ENCODE measurements at regions not wholly inside any gene's neighbourhood (a gene's known extent, or its start where the extent isn't known, plus 50 kb on each side); places are given as distances from the start of the nearest gene placed in this dataset.

DNA sequence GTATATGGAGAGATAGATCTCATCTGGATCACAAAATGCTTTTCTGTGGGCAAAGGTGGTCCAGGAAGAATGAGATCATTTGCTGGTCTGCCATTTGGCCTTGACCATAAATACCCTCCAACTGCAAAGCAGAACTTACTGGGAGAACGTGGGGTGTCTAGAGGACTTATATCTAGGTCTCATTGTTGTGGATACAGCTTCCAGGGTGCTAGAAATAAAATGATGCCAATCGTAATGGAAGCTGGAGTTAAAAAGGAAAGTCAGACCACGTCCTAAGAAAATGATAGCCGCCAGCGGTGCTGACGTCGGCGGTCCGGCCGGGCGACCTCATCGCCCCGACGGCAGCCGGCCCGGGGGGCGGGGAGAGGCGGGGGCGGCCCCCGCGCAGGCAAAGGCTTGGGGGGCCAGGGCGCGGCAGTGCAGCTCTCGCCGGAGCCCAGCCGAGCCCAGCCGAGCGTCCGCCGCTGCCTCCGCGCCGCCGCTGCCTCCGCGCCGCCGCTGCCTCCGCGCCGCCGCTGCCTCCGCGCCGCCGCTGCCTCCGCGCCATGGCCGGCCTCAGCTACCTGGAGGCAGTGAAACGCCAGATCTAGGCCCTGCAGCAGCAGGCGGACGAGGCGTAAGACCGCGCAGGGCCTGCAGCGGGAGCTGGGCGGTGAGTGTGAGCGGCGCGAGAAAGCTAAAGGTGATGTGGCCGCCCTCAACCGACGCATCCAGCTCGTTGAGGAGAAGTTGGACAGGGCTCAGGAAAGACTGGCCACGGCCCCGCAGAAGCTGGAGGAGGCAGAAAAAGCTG, 89.5 kb downstream of the EOMES start:
- peak overlapping the region; percentile 88 for H3K4me2 ChIP-seq (ENCODE audit: low read length)
- no peak for FAIRE-seq

DNA sequence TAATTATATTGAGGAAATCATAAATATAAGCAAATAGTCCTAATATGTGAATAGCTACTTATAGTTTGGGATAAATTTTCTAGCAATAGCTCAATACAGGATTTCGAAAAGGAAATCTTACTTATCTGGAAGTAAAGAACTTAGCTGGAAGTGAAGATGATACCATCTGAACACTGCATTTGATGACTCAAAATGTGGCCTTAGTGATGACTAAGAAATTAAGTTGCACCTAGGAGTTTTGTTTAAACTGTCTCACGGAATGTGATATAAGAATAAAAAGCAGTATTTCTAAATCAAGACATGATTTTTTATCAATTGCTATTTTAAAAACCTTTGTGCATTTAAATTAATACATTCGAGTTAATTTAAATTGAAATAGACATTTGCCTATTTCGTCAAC, 91.2 kb downstream of the EOMES start:
- FAIRE-seq (peak; percentile 52), DNase-seq (ENCODE audit: low read depth) (peak; percentile 58)
- H3K36me3 Mint-ChIP-seq (ENCODE audit: low read depth, unreplicated experiment), result no peaks in the 10 kb centered on the region
- no peaks in the 10 kb centered on the region for H4K20me1 ChIP-seq (ENCODE audit: insufficient read depth, low read length)
- H3K4me3 Mint-ChIP-seq (ENCODE audit: unreplicated experiment), result no peak overlapping the region
- H3K9me3 Mint-ChIP-seq (ENCODE audit: unreplicated experiment), result no peaks in the 10 kb centered on the region
- H3K36me3 ChIP-seq (ENCODE audit: insufficient read depth, low read length), result no peaks in the 10 kb centered on the region
- peaks cover 6% of the 10 kb centered on the region for H3K27me3 Mint-ChIP-seq (ENCODE audit: low read depth, unreplicated experiment)
- no peaks in the 10 kb centered on the region for H3K9me3 ChIP-seq (ENCODE audit: insufficient read depth, low read depth, low read length)
- H3K79me2 ChIP-seq (ENCODE audit: insufficient read depth, low read length), result no peaks in the 10 kb centered on the region
- H3K4me3 ChIP-seq (ENCODE audit: insufficient read depth, low read depth, low read length), result no peak overlapping the region
- no peak overlapping the region for H3K4me2 ChIP-seq (ENCODE audit: low read length)
- peaks cover 2% of the 10 kb centered on the region for H3K4me1 Mint-ChIP-seq (ENCODE audit: low read depth, unreplicated experiment)
- H3K9ac ChIP-seq (ENCODE audit: low read length), result no peak overlapping the region
- H3K27ac Mint-ChIP-seq (ENCODE audit: unreplicated experiment), result no peak overlapping the region
- no peak overlapping the region for H2AFZ ChIP-seq (ENCODE audit: low read depth, low read length)
- TF ChIP-seq, protein P1, sequence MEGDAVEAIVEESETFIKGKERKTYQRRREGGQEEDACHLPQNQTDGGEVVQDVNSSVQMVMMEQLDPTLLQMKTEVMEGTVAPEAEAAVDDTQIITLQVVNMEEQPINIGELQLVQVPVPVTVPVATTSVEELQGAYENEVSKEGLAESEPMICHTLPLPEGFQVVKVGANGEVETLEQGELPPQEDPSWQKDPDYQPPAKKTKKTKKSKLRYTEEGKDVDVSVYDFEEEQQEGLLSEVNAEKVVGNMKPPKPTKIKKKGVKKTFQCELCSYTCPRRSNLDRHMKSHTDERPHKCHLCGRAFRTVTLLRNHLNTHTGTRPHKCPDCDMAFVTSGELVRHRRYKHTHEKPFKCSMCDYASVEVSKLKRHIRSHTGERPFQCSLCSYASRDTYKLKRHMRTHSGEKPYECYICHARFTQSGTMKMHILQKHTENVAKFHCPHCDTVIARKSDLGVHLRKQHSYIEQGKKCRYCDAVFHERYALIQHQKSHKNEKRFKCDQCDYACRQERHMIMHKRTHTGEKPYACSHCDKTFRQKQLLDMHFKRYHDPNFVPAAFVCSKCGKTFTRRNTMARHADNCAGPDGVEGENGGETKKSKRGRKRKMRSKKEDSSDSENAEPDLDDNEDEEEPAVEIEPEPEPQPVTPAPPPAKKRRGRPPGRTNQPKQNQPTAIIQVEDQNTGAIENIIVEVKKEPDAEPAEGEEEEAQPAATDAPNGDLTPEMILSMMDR (IDR thresholded peaks at IDR 0.05; ENCODE audit: insufficient read depth, low read depth, low read length), result no peak
- TF ChIP-seq EZH2 (IDR thresholded peaks at IDR 0.05; ENCODE audit: insufficient read depth, low read length), result no peak
- peaks cover 5% of the 10 kb centered on the region for H3K4me1 ChIP-seq (ENCODE audit: insufficient read depth, low read length)
- no peak overlapping the region for H3K27ac ChIP-seq (ENCODE audit: low read depth, low read length)
- no peaks in the 10 kb centered on the region for H3K27me3 ChIP-seq (ENCODE audit: insufficient read depth, low read length)

More for the DNA sequence above, 89.5 kb downstream of the EOMES start:
- Mint-ChIP-seq H3K4me1 (ENCODE audit: low read depth, unreplicated experiment) (peaks cover 2% of the 10 kb centered on the region), H3K4me3 (ENCODE audit: unreplicated experiment) (peak overlapping the region; percentile 70), H3K27me3 (ENCODE audit: low read depth, unreplicated experiment) (no peaks in the 10 kb centered on the region), H3K36me3 (ENCODE audit: low read depth, unreplicated experiment) (no peaks in the 10 kb centered on the region), H3K27ac (ENCODE audit: unreplicated experiment) (peak overlapping the region; percentile 56), H3K9me3 (ENCODE audit: unreplicated experiment) (no peaks in the 10 kb centered on the region)
- no peaks in the 10 kb centered on the region for H3K36me3 ChIP-seq (ENCODE audit: insufficient read depth, low read length)
- no peaks in the 10 kb centered on the region for H4K20me1 ChIP-seq (ENCODE audit: insufficient read depth, low read length)
- H3K4me1 ChIP-seq (ENCODE audit: insufficient read depth, low read length), result peaks cover 5% of the 10 kb centered on the region
- no peaks in the 10 kb centered on the region for H3K9me3 ChIP-seq (ENCODE audit: insufficient read depth, low read depth, low read length)
- H2AFZ ChIP-seq (ENCODE audit: low read depth, low read length), result peak overlapping the region; percentile 94
- peak overlapping the region; percentile 84 for H3K9ac ChIP-seq (ENCODE audit: low read length)
- peak overlapping the region; percentile 60 for H3K4me3 ChIP-seq (ENCODE audit: insufficient read depth, low read depth, low read length)
- H3K27me3 ChIP-seq (ENCODE audit: insufficient read depth, low read length), result no peaks in the 10 kb centered on the region
- H3K27ac ChIP-seq (ENCODE audit: low read depth, low read length), result peak overlapping the region; percentile 68
- peak; percentile 64 for DNase-seq (ENCODE audit: low read depth)
- TF ChIP-seq EZH2 (IDR thresholded peaks at IDR 0.05; ENCODE audit: insufficient read depth, low read length), result no peak
- H3K79me2 ChIP-seq (ENCODE audit: insufficient read depth, low read length), result no peaks in the 10 kb centered on the region

DNA sequence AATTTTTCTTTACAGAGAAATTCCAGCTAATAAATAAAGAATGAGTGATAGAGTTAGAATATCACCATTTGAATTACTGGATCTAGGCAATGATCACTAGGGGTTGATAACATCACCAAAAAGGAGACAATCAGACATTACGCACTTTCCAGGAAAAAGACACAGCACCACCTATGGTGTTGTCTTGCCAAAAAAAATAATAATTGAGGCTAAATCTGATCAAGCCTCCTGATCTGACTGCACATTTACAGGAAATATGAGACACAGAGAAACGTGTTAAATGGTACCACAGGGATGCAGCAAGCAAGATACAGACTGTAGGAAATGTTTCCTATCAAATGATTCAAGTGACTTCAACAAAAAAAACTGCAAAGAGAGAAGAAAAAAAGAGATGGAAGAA, 92.8 kb downstream of the EOMES start:
- H4K20me1 ChIP-seq (ENCODE audit: insufficient read depth, low read length), result no peaks in the 10 kb centered on the region
- H3K4me1 Mint-ChIP-seq (ENCODE audit: low read depth, unreplicated experiment), result no peaks in the 10 kb centered on the region
- H2AFZ ChIP-seq (ENCODE audit: low read depth, low read length), result no peak overlapping the region
- H3K27me3 ChIP-seq (ENCODE audit: insufficient read depth, low read length), result no peaks in the 10 kb centered on the region
- H3K27ac Mint-ChIP-seq (ENCODE audit: unreplicated experiment), result no peak overlapping the region
- no peak overlapping the region for H3K4me3 ChIP-seq (ENCODE audit: insufficient read depth, low read depth, low read length)
- TF ChIP-seq EZH2 (IDR thresholded peaks at IDR 0.05; ENCODE audit: insufficient read depth, low read length), result no peak
- TF ChIP-seq, protein P1 (IDR thresholded peaks at IDR 0.05; ENCODE audit: insufficient read depth, low read depth, low read length), result no peak
- H3K27me3 Mint-ChIP-seq (ENCODE audit: low read depth, unreplicated experiment), result peaks cover 6% of the 10 kb centered on the region
- H3K4me3 Mint-ChIP-seq (ENCODE audit: unreplicated experiment), result no peak overlapping the region
- no peaks in the 10 kb centered on the region for H3K79me2 ChIP-seq (ENCODE audit: insufficient read depth, low read length)
- FAIRE-seq (no peak), DNase-seq (ENCODE audit: low read depth) (peak; percentile 62)
- H3K36me3 Mint-ChIP-seq (ENCODE audit: low read depth, unreplicated experiment), result no peaks in the 10 kb centered on the region
- no peaks in the 10 kb centered on the region for H3K36me3 ChIP-seq (ENCODE audit: insufficient read depth, low read length)
- peaks cover 5% of the 10 kb centered on the region for H3K4me1 ChIP-seq (ENCODE audit: insufficient read depth, low read length)
- H3K9ac ChIP-seq (ENCODE audit: low read length), result no peak overlapping the region
- H3K9me3 ChIP-seq (ENCODE audit: insufficient read depth, low read depth, low read length), result no peaks in the 10 kb centered on the region
- no peaks in the 10 kb centered on the region for H3K9me3 Mint-ChIP-seq (ENCODE audit: unreplicated experiment)
- H3K4me2 ChIP-seq (ENCODE audit: low read length), result no peak overlapping the region
- H3K27ac ChIP-seq (ENCODE audit: low read depth, low read length), result no peak overlapping the region

All from astrocyte (in vitro differentiated cells and primary cell).